ENCODE measurements at regions not wholly inside any gene's neighbourhood (a gene's known extent, or its start where the extent isn't known, plus 50 kb on each side); places are given as distances from the start of the nearest gene placed in this dataset.

DNA sequence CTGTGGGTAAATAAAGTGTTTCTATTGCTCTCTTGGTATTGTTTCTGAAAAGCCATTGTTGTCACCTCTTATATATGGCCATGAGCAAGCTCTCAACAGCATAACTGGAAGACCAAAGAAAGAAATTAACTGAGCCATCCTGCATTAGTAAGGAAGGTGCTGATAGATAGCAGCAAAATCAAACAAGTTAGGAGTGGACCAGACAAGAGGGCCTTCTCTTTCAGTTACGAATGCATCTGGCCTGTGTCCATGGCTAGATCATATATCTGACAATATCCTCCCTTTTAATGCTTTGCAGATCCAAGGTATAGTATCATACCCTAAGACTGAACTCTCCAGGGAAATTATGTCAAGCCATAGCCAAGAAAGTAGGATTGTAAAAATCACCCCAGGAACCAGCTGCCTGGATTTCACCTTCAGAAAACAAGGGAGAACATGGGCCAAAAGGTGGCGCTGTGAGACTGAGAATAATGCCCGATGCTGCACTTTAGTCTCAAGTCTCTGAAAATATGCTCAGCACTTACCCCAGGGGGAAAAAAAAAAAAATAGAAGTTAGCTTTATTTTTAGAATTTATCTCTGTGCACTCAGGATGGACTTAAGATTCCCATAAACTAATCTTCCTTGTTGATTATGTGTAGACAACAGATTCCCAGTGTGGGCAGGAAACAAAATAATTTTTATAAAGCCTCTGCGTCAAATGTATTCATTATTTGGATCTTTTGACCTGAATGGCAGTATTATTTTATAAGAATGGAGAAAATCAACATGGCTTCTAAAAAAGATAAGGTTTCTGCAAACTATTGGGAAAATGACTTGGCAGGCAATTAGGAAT lies 415.1 kb downstream of the ETS1 start:
- no peaks in the 10 kb centered on the region for H3K9me3 ChIP-seq
- TF ChIP-seq EP300 (IDR thresholded peaks at IDR 0.05) = no peak
- TF ChIP-seq, protein P1, sequence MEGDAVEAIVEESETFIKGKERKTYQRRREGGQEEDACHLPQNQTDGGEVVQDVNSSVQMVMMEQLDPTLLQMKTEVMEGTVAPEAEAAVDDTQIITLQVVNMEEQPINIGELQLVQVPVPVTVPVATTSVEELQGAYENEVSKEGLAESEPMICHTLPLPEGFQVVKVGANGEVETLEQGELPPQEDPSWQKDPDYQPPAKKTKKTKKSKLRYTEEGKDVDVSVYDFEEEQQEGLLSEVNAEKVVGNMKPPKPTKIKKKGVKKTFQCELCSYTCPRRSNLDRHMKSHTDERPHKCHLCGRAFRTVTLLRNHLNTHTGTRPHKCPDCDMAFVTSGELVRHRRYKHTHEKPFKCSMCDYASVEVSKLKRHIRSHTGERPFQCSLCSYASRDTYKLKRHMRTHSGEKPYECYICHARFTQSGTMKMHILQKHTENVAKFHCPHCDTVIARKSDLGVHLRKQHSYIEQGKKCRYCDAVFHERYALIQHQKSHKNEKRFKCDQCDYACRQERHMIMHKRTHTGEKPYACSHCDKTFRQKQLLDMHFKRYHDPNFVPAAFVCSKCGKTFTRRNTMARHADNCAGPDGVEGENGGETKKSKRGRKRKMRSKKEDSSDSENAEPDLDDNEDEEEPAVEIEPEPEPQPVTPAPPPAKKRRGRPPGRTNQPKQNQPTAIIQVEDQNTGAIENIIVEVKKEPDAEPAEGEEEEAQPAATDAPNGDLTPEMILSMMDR (IDR thresholded peaks at IDR 0.05) = peak; percentile 59 to 85
- no peaks in the 10 kb centered on the region for H3K27me3 ChIP-seq
- H3K36me3 ChIP-seq = no peaks in the 10 kb centered on the region
- no peak overlapping the region for H3K4me3 ChIP-seq
- no peak overlapping the region for H3K27ac ChIP-seq
- DNase-seq (ENCODE audit: low spot score in 2 of 2) = peak; percentile 87 to 88
- H3K4me1 ChIP-seq = peaks cover 4% of the 10 kb centered on the region
- WGBS = 38% methylated on average over 4 of the region's 4 CpGs

DNA sequence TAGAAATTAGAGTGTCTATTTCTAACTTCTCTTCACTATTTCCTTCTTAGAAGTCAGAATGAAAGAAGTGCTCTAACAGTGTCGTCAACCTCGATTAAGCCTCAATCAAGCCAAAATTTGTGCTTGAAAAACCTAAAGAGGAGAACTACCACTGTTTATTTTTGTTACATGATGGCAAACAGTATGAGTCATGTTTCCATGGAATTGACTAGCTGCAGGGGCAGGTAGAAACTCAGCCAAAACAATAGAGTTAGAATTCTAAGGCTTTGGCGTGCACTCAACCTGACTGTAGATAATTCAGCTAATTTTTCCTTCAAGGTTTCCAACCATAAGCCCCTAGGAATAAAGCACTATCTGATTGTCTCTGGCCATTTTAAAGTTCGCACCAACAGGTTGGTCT lies 415.9 kb downstream of the ETS1 start:
- no peak for DNase-seq (ENCODE audit: low spot score in 2 of 2)
- TF ChIP-seq, protein P1 (IDR thresholded peaks at IDR 0.05) = no peak
- TF ChIP-seq POLR2A (IDR thresholded peaks at IDR 0.05) = no peak
- no peak for TF ChIP-seq EP300 (IDR thresholded peaks at IDR 0.05)
- TF ChIP-seq POLR2AphosphoS5 (IDR thresholded peaks at IDR 0.05) = no peak
- H3K4me3 ChIP-seq = no peak overlapping the region
- H3K27me3 ChIP-seq = no peaks in the 10 kb centered on the region
- peaks cover 4% of the 10 kb centered on the region for H3K4me1 ChIP-seq
- H3K36me3 ChIP-seq = no peaks in the 10 kb centered on the region
- WGBS = 68% methylated on average over 4 of the region's 4 CpGs
- H3K9me3 ChIP-seq = no peaks in the 10 kb centered on the region
- no peak overlapping the region for H3K27ac ChIP-seq

DNA sequence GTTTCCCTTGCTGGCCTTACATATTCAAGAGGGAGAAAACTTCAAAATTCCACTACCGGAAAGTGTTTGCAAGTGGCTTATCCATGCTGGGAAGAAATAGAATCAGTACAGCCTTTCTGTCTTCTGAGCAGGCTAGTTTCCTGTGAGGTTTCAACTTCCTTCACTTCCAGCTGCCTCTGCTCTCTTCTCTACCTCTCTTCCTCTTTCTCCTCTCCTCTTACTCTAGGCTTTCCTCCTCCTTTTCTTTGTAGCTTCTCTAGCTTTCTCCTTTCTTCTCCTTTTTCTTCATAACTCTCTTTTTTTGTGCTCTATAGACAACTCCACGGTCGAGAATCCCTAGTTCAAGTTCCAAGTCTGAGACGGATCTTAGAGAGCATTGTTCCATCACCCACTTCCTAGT lies 421.8 kb downstream of the ETS1 start:
- H3K27me3 ChIP-seq = no peaks in the 10 kb centered on the region
- no peaks in the 10 kb centered on the region for H3K4me1 ChIP-seq
- no peaks in the 10 kb centered on the region for H3K36me3 ChIP-seq
- no peak overlapping the region for H3K4me3 ChIP-seq
- no peaks in the 10 kb centered on the region for H3K9me3 ChIP-seq
- 85% methylated on average over 4 of the region's 4 CpGs for WGBS
- no peak for DNase-seq (ENCODE audit: low spot score in 2 of 2)
- no peak overlapping the region for H3K27ac ChIP-seq
- no peak for TF ChIP-seq EP300 (IDR thresholded peaks at IDR 0.05)
- TF ChIP-seq, protein P1 (IDR thresholded peaks at IDR 0.05) = no peak
- TF ChIP-seq POLR2AphosphoS5 (IDR thresholded peaks at IDR 0.05) = no peak
- TF ChIP-seq POLR2A (IDR thresholded peaks at IDR 0.05) = no peak

DNA sequence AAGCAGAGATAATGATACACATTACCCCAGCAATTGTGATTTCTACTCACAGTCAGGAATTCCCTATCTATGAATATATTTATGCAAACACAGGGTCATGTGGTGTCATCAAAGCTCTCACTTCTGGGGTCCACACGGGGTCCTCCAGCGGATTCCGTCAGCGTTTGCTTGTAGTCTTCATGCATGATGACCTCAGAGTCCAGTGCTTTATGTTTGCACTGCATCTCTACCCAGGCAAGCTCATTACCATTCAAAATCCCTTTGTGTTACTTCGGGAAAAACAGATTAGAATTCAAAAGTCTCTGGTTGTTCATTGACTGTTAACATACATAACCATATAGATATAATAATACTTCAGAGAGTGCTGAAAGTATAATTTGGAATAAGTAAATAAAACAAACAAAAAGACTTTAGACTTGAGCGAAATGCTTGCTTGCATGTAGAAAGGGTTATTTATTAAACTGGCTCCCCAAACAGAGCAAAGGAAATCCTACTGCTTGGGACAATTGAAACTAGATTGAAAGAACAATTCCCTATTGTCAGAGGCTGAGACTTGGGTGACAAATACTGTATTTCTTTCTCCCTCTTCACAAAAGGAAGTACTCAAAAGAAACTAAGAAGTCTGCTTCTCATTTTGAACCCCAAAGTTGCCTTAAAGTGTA lies 423.1 kb downstream of the ETS1 start:
- Histone ChIP-seq H3K9me3 (no peaks in the 10 kb centered on the region), H3K27ac (no peak overlapping the region), H3K4me3 (no peak overlapping the region), H3K4me1 (no peaks in the 10 kb centered on the region), H3K27me3 (no peaks in the 10 kb centered on the region), H3K36me3 (no peaks in the 10 kb centered on the region)
- DNase-seq (ENCODE audit: low spot score in 2 of 2) = no peak
- WGBS = 83% methylated on average over 6 of the region's 6 CpGs
- no peak for TF ChIP-seq POLR2A (IDR thresholded peaks at IDR 0.05)
- TF ChIP-seq EP300 (IDR thresholded peaks at IDR 0.05) = no peak
- TF ChIP-seq, protein P1 (IDR thresholded peaks at IDR 0.05) = no peak
- no peak for TF ChIP-seq POLR2AphosphoS5 (IDR thresholded peaks at IDR 0.05)

DNA sequence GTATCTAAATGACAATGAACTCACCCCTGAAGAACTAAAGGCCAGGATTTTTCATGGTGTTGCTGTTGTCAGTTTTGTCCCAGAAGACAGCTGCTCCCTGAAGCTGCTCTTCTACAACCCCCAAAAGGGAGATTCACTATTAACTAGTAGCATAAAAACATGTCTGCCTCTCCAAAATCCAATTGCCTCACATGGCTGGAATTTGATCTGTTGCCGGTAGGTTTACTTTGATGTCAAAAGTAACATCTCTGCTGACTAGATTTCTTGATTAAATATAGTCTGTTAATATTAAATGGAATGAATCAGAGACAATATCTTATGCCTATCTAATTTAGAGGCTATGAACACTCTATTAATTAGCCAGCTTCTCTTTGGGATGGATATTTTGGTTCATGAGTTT lies 425.4 kb downstream of the ETS1 start:
- no peak for DNase-seq (ENCODE audit: low spot score in 2 of 2)
- 88% methylated on average over 1 of the region's 1 CpG for WGBS
- no peaks in the 10 kb centered on the region for H3K4me1 ChIP-seq
- TF ChIP-seq POLR2AphosphoS5 (IDR thresholded peaks at IDR 0.05) (no peak), EP300 (IDR thresholded peaks at IDR 0.05) (no peak), POLR2A (IDR thresholded peaks at IDR 0.05) (no peak)
- TF ChIP-seq, protein P1 (IDR thresholded peaks at IDR 0.05) = no peak
- no peak overlapping the region for H3K4me3 ChIP-seq
- no peaks in the 10 kb centered on the region for H3K27me3 ChIP-seq
- no peaks in the 10 kb centered on the region for H3K9me3 ChIP-seq
- H3K27ac ChIP-seq = no peak overlapping the region
- no peaks in the 10 kb centered on the region for H3K36me3 ChIP-seq

Data from suprapubic skin (tissue), 4 donors.